SK-MEL-5 (cell line): ENCODE measurements at regions not wholly inside any gene's neighbourhood (a gene's known extent, or its start where the extent isn't known, plus 50 kb on each side); places are given as distances from the start of the nearest gene placed in this dataset.
"Not testable (repeated sequence)": the region's sequence is repeated elsewhere in the genome, so short reads cannot be mapped to it uniquely, and the experiment has no call there.

Experiments
- DNase-seq: peaks from one replicate; pipeline ENCODE4 v3.0.0-alpha.2; 2016; ENCODE audit warnings: low read depth, low spot score
- in situ Hi-C: cut with HindIII; loops from 2 replicates; pipeline ENCODE4 v1.10.0; 2016; ENCODE audit warnings: low sequenced_read_pairs, high pct_unique_total_duplicates, low pct_unique_long_range_greater_than_20kb

GRCh38 chr6:168168330-168168729 is 89.3 kb upstream of the FRMD1 start:
- in situ Hi-C loops, DNase-seq: not testable (repeated sequence)

- in situ Hi-C loops, result no loop called here
- no peak for DNase-seq
These were observed 88.7 kb upstream of the FRMD1 start for GRCh38 chr6:168167431-168168315.

- in situ Hi-C loops, result no loop called here
- no peak for DNase-seq
These were observed 87.6 kb upstream of the FRMD1 start for GRCh38 chr6:168166627-168167026.

GRCh38 chr6:168165891-168166290 is 86.9 kb upstream of the FRMD1 start:
- in situ Hi-C loops, result no loop called here
- DNase-seq, result no peak

GRCh38 chr6:168165373-168165772 is 86.4 kb upstream of the FRMD1 start:
- in situ Hi-C loops, result no loop called here
- no peak for DNase-seq

- no peak for DNase-seq
- in situ Hi-C loops, result no loop called here
These were observed 85.5 kb upstream of the FRMD1 start for GRCh38 chr6:168164462-168165061.

- in situ Hi-C loops, result no loop called here
These were observed 84.2 kb upstream of the FRMD1 start for GRCh38 chr6:168163096-168163731.

GRCh38 chr6:168162366-168162765 is 83.4 kb upstream of the FRMD1 start:
- in situ Hi-C loops, result no loop called here
- DNase-seq, result no peak

More at GRCh38 chr6:168163096-168163731, 84.2 kb upstream of the FRMD1 start:
- DNase-seq, result no peak

GRCh38 chr6:168161371-168161750 is 82.3 kb upstream of the FRMD1 start:
- no peak for DNase-seq
- in situ Hi-C loops, result no loop called here

- in situ Hi-C loops, result no loop called here
- no peak for DNase-seq
These were observed 81.7 kb upstream of the FRMD1 start for GRCh38 chr6:168160506-168161370.

- in situ Hi-C loops, result no loop called here
- DNase-seq, result no peak
These were observed 80.5 kb upstream of the FRMD1 start for GRCh38 chr6:168159506-168159905.

- DNase-seq, result no peak
- in situ Hi-C loops, result no loop called here
These were observed 80.0 kb upstream of the FRMD1 start for GRCh38 chr6:168158980-168159349.

- no peak for DNase-seq
- in situ Hi-C loops, result no loop called here
These were observed 79.4 kb upstream of the FRMD1 start for GRCh38 chr6:168158213-168158979.

GRCh38 chr6:168157272-168158212 is 78.5 kb upstream of the FRMD1 start:
- in situ Hi-C loops, result no loop called here
- no peak for DNase-seq

- no peak for DNase-seq
- in situ Hi-C loops, result no loop called here
These were observed 77.8 kb upstream of the FRMD1 start for GRCh38 chr6:168156742-168157265.
